ENCODE measurements at regions not wholly inside any gene's neighbourhood (a gene's known extent, or its start where the extent isn't known, plus 50 kb on each side); places are given as distances from the start of the nearest gene placed in this dataset.

DNA sequence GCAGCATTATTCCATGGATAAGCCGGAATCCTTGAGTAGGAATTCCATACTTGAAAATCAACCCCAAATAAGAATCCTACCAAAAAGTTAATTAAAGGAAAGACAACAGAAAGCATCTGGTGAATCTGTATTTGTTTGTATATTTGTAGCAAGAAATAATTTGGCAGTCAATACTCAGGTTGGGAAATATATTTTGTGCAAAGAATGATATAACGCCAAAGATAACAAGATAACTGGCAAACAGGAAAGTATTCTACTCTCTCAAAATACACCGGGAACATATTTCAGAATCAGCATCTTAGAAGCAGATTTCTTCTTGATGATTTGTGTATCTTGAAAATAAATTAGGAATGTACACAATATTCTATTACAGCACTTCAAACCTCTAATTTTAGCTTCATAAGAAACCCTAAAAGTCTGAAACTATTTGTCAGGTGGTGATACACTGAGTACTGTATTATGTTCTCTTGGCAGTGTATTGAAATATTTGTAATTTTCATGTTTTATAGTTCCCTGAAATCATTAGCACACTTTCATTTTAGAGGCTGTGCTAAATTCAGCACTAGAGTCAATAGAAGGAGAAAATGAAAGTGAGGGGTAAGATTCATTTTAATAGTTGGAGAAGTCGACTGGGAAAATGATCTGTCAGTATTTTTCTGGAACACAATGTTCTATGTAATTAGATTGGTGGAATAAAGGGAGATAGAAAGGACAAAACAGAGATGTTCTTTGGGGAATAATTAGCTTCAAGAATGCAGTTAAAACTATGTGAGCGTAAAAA is 879.7 kb upstream of the GJE1 start:
- Mint-ChIP-seq H3K9me3 (no peaks in the 10 kb centered on the region), H3K4me1 (no peaks in the 10 kb centered on the region), H3K27ac (no peak overlapping the region), H3K4me3 (no peak overlapping the region), H3K36me3 (no peaks in the 10 kb centered on the region)
- ATAC-seq (no peak), DNase-seq (ENCODE audit: low spot score in 2 of 2) (no peak)

DNA sequence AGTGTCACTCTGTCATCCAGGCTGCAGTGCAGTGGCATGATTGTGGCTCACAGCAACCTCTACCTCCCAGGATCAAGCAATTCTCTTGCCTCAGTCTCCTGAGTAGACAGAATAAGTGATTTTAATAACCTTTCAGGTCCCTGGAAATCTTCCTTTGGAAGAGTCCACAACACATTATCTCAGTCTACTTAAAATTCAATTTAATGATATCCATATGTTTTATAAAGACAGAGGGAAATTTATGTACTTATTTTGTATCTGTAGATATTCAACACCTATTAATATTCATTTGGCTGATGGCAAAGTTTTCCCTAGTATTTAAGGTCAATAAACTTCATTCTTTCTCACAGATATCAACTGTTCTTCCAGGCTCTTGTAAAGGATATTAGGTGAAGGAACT is 881.4 kb upstream of the GJE1 start:
- Mint-ChIP-seq H3K36me3 (no peaks in the 10 kb centered on the region), H3K9me3 (no peaks in the 10 kb centered on the region), H3K4me3 (no peak overlapping the region), H3K4me1 (no peaks in the 10 kb centered on the region), H3K27ac (no peak overlapping the region)
- no peak for DNase-seq (ENCODE audit: low spot score in 2 of 2)
- no peak for ATAC-seq

GRCh38 chr6:141248021-141248799 is 884.5 kb upstream of the GJE1 start:
- H3K36me3 Mint-ChIP-seq: no peaks in the 10 kb centered on the region

DNA sequence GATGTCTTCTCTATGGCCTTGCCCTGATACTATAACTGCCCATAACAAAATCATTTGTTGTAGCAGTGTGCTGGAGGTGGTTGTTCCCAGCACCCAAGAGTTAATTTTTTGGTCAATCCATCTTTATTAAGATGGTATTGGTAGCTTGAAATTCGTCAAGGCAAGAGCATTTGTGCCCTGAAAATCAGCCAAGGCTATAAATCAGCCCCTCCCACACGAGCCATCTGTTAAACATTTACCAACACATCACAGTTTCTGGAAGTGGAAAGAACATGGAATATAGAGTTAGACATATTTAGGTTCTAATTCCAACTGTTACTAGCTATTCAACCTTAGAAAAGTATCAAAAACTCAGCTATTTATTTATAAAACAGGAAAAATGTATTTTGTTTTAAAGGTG is 888.4 kb upstream of the GJE1 start:
- no peak for ATAC-seq
- Mint-ChIP-seq H3K4me3 (no peak overlapping the region), H3K9me3 (no peaks in the 10 kb centered on the region), H3K36me3 (no peaks in the 10 kb centered on the region), H3K27ac (no peak overlapping the region), H3K4me1 (no peaks in the 10 kb centered on the region)
- DNase-seq (ENCODE audit: low spot score in 2 of 2): no peak

More at GRCh38 chr6:141248021-141248799, 884.5 kb upstream of the GJE1 start:
- DNase-seq (ENCODE audit: low spot score in 2 of 2) (no peak), ATAC-seq (no peak)
- Mint-ChIP-seq H3K4me3 (no peak overlapping the region), H3K27ac (no peak overlapping the region), H3K4me1 (no peaks in the 10 kb centered on the region), H3K9me3 (no peaks in the 10 kb centered on the region)

DNA sequence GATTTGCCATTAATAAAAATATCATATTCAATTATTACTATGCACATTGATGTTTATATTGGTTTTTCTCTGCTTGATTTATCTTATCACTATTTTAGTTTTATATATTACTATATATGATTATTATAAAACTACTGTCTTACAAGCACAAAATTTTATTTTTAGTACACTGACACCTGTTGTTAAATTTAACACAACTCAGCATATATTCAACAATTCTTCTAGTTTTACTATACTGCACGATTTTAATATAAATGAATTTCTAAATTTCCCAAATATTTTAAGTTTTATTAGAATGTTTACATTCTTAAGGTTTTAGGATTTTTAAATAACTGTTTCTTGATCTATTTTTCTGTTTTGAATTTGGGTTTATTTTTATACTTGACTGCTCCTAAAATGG is 889.8 kb upstream of the GJE1 start:
- no peaks in the 10 kb centered on the region for H3K4me1 Mint-ChIP-seq
- H3K9me3 Mint-ChIP-seq: no peaks in the 10 kb centered on the region
- DNase-seq (ENCODE audit: low spot score in 2 of 2) (no peak), ATAC-seq (no peak)
- no peaks in the 10 kb centered on the region for H3K36me3 Mint-ChIP-seq
- H3K27ac Mint-ChIP-seq: no peak overlapping the region
- no peak overlapping the region for H3K4me3 Mint-ChIP-seq

DNA sequence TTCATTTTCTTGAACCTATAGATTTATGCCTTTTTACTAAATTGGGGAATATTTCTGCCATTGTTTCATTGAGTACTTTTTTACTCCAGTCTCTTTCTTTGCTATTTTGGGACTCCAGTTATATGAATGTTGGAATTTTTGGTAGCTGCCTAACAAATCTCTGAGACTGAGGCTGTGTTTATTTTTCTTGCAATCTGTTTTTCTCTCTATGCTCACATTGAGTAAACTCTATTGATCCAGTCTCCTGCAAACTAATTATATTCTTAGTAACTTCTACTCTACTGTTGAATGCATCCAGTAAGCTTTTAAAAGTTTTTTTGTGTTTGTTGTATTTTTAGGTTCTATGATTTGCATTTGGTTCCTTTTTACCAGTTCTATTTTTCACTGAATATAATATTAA is 903.4 kb upstream of the GJE1 start:
- no peaks in the 10 kb centered on the region for H3K4me1 Mint-ChIP-seq
- no peak for ATAC-seq

DNA sequence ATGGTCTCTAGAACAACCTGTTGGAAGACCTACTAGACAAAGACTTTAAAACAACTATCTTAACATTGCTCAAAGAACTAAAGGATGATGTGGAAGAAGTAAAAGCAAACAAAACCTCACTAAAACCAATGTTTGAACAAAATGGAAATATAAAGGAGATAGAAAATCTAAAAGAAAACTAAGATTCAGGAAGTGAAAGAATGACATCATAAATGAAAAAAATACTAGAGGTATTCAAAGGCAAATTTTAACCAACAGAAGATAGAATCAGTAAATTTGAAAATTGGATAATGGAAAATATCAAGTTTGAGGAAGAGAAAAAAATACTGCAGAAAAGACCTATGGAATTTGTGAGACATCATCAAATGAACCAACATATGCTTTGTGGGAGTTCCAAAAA is 914.1 kb upstream of the GJE1 start:
- ATAC-seq (no peak), DNase-seq (ENCODE audit: low spot score in 2 of 2) (no peak)
- H3K27ac Mint-ChIP-seq: no peak overlapping the region
- H3K4me3 Mint-ChIP-seq: no peak overlapping the region
- H3K4me1 Mint-ChIP-seq: no peaks in the 10 kb centered on the region
- no peaks in the 10 kb centered on the region for H3K9me3 Mint-ChIP-seq
- H3K36me3 Mint-ChIP-seq: no peaks in the 10 kb centered on the region

More for the DNA sequence above, 903.4 kb upstream of the GJE1 start:
- H3K27ac Mint-ChIP-seq: no peak overlapping the region
- no peak overlapping the region for H3K4me3 Mint-ChIP-seq
- DNase-seq (ENCODE audit: low spot score in 2 of 2): no peak
- H3K9me3 Mint-ChIP-seq: peaks cover 4% of the 10 kb centered on the region
- H3K36me3 Mint-ChIP-seq: no peaks in the 10 kb centered on the region

- H3K4me1 Mint-ChIP-seq: no peaks in the 10 kb centered on the region
- no peaks in the 10 kb centered on the region for H3K36me3 Mint-ChIP-seq
- H3K9me3 Mint-ChIP-seq: no peaks in the 10 kb centered on the region
- H3K27ac Mint-ChIP-seq: no peak overlapping the region
- no peak for DNase-seq (ENCODE audit: low spot score in 2 of 2)
- no peak for ATAC-seq
- H3K4me3 Mint-ChIP-seq: no peak overlapping the region
Observed at GRCh38 chr6:141216726-141217125, 916.0 kb upstream of the GJE1 start.

DNA sequence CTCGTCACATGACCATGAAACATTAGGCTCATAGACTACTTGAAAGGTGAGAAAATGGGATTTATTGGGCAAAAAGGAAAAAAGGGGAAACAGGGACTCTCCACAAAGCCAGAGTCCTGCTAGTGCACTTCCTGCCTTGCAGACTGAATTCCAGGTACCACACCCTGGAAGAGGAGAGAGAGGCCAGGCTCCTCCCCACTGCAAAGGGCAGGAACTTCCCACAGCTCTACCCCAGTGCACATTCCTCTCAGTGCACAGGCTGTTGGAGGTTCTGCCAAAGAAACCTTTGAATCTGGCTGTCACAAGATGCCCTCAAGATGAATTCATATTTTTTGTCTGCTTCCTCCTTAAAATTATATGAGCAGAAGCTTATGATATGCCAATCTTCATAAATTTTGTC is 920.4 kb upstream of the GJE1 start:
- no peaks in the 10 kb centered on the region for H3K9me3 Mint-ChIP-seq
- DNase-seq (ENCODE audit: low spot score in 2 of 2): no peak
- ATAC-seq: no peak
- H3K27ac Mint-ChIP-seq: no peak overlapping the region
- H3K36me3 Mint-ChIP-seq: no peaks in the 10 kb centered on the region
- H3K4me3 Mint-ChIP-seq: no peak overlapping the region
- H3K4me1 Mint-ChIP-seq: no peaks in the 10 kb centered on the region

- H3K9me3 Mint-ChIP-seq: no peaks in the 10 kb centered on the region
- no peak overlapping the region for H3K27ac Mint-ChIP-seq
- DNase-seq (ENCODE audit: low spot score in 2 of 2): no peak
- H3K4me3 Mint-ChIP-seq: no peak overlapping the region
- no peaks in the 10 kb centered on the region for H3K4me1 Mint-ChIP-seq
- no peaks in the 10 kb centered on the region for H3K36me3 Mint-ChIP-seq
- no peak for ATAC-seq
Observed at GRCh38 chr6:141211845-141212244, 920.9 kb upstream of the GJE1 start.

DNA sequence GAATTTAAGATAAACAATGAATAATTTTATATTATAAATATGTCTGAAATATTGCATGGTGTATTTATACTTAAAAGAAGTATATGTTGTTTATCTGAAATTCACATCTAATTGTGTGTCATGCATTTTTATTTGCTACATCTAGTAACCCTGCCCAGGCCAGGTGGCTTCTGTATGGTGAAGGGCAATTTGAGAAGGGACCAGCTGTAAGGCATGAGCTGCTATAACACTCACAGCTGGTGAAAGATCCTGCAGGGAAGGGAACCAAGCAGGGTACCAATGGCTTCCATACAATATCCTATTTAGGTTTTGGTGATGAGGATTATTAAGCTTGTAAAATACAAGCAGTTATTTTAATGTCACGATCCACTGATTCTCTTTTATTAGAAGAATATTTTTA is 921.8 kb upstream of the GJE1 start:
- H3K36me3 Mint-ChIP-seq: no peaks in the 10 kb centered on the region
- no peaks in the 10 kb centered on the region for H3K4me1 Mint-ChIP-seq
- no peak overlapping the region for H3K27ac Mint-ChIP-seq
- no peaks in the 10 kb centered on the region for H3K9me3 Mint-ChIP-seq
- DNase-seq (ENCODE audit: low spot score in 2 of 2) (no peak), ATAC-seq (no peak)
- H3K4me3 Mint-ChIP-seq: no peak overlapping the region

GRCh38 chr6:141209890-141210289 is 922.8 kb upstream of the GJE1 start:
- DNase-seq (ENCODE audit: low spot score in 2 of 2) (no peak), ATAC-seq (no peak)
- H3K9me3 Mint-ChIP-seq: no peaks in the 10 kb centered on the region
- no peak overlapping the region for H3K4me3 Mint-ChIP-seq
- H3K4me1 Mint-ChIP-seq: no peaks in the 10 kb centered on the region
- H3K27ac Mint-ChIP-seq: no peak overlapping the region
- H3K36me3 Mint-ChIP-seq: no peaks in the 10 kb centered on the region

DNA sequence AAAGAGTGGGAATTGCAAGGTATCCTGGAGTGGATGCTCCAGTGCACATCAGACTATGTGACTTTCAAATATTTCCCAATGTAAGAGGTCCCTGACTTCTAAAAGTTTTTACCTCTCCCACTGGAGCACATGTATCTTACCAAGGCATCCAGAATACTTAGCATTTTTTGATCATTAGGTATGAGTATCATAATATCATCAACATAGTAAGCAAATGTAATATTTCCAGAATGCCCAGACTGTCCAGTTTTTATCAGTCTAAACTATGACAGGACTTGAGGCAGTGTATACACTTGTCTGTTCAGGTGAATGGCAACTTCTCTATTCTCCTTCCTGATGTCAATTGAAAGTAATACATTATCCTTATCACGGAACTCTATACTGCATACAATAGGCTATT is 924.6 kb upstream of the GJE1 start:
- Mint-ChIP-seq H3K36me3 (no peaks in the 10 kb centered on the region), H3K4me3 (no peak overlapping the region), H3K9me3 (no peaks in the 10 kb centered on the region), H3K27ac (no peak overlapping the region), H3K4me1 (no peaks in the 10 kb centered on the region)
- DNase-seq (ENCODE audit: low spot score in 2 of 2) (no peak), ATAC-seq (no peak)

DNA sequence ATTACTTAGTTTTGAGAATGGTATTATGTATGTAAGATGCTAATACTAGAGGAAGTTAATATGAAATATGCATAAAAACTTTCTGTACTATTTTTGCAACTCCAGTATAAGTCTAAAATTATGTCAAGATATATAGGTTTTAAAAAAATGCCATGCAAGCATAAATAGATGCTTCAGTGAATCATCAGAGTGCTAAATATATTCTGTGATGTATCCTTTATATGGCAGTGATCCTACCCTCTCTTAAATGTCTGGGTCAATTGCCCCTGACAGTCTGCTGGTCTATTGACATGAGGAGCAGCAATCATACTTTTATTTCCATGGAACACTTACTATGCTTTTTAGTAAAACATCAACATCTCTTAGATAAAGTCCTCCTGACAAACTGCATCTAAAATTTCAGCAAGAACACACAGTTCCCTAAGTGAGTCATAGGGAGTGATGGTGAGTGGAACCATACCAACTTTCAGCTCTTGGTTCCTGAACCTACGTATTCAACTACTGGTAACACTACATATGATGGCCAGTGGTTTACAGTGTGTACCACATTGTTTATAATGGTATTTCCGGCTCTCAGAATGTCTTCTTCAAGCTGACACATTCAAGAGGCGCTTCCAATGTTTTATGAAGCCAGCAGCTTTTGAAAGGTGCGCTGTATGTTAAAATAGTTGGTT is 928.7 kb upstream of the GJE1 start:
- DNase-seq (ENCODE audit: low spot score in 2 of 2): no peak
- no peaks in the 10 kb centered on the region for H3K9me3 Mint-ChIP-seq
- ATAC-seq: peak; percentile 51
- H3K27ac Mint-ChIP-seq: no peak overlapping the region
- H3K4me1 Mint-ChIP-seq: no peaks in the 10 kb centered on the region
- no peak overlapping the region for H3K4me3 Mint-ChIP-seq
- H3K36me3 Mint-ChIP-seq: no peaks in the 10 kb centered on the region

GRCh38 chr6:141202626-141203025 is 930.1 kb upstream of the GJE1 start:
- Mint-ChIP-seq H3K36me3 (no peaks in the 10 kb centered on the region), H3K9me3 (no peaks in the 10 kb centered on the region), H3K27ac (no peak overlapping the region), H3K4me3 (no peak overlapping the region), H3K4me1 (no peaks in the 10 kb centered on the region)
- DNase-seq (ENCODE audit: low spot score in 2 of 2): no peak
- ATAC-seq: no peak

DNA sequence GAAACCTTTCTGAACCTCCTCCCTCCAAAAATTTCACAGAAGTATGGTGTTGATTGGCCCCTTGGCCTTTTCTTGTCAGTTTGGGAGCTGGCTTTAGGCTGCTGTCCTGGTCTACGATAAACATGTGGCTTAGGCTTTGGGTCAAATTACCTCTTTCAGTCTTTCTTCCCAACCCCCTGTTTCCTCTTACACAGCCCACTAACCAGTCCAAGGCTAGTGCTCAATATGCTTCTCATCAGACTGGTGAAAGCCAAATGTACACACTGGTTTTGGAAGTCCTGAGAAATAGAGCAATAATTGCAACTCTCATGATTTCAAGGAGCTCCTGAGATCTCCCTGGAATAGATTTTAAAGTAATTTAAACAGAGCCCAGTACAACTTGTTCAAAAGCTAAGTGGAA is 933.7 kb upstream of the GJE1 start:
- no peaks in the 10 kb centered on the region for H3K36me3 Mint-ChIP-seq
- ATAC-seq (no peak), DNase-seq (ENCODE audit: low spot score in 2 of 2) (no peak)
- no peaks in the 10 kb centered on the region for H3K9me3 Mint-ChIP-seq
- H3K4me3 Mint-ChIP-seq: no peak overlapping the region
- H3K27ac Mint-ChIP-seq: no peak overlapping the region
- no peaks in the 10 kb centered on the region for H3K4me1 Mint-ChIP-seq
